K562 (cell line): ENCODE measurements at regions not wholly inside any gene's neighbourhood (a gene's known extent, or its start where the extent isn't known, plus 50 kb on each side); places are given as distances from the start of the nearest gene placed in this dataset.

Experiments used
- CEBPB ChIP-seq: fragments of 450-650 bp; IDR thresholded peaks from 2 replicates; pipeline ENCODE4 v1.6.1; 2016; ENCODE audit warnings: missing genetic modification characterization, missing compliant biosample characterization
- CREB1 ChIP-seq, 2 experiments: sonication (generic) in 1 of 2; formaldehyde crosslinking in 1 of 2; IDR thresholded peaks; 2 replicates each; pipeline versions ENCODE4 v1.6.1 to v1.8.0; 2012 to 2022; ENCODE audit warnings: inconsistent platforms in 1 of 2, mild to moderate bottlenecking in 1 of 2, missing genetic modification reagents in 1 of 2, moderate library complexity in 1 of 2
- HNRNPLL ChIP-seq: fragments of 200-400 bp; formaldehyde crosslinking; IDR thresholded peaks from 2 replicates; pipeline ENCODE4 v1.6.1; 2017; ENCODE audit warnings: low read length, low read depth, mild to moderate bottlenecking; ENCODE audit not compliant: poor library complexity, severe bottlenecking
- MAFG ChIP-seq: fragments of 450-650 bp; conservative IDR thresholded peaks from 2 replicates; pipeline ENCODE4 v1.6.1; 2016; ENCODE audit warnings: missing genetic modification characterization, missing compliant biosample characterization
- NFE2L1 ChIP-seq: fragments of 450-650 bp; IDR thresholded peaks from 2 replicates; pipeline ENCODE4 v1.6.1; 2016; ENCODE audit warnings: missing genetic modification characterization, low read depth, mild to moderate bottlenecking, missing compliant biosample characterization, moderate library complexity, borderline replicate concordance
- OTX1 ChIP-seq: fragments of 450-650 bp; formaldehyde crosslinking; IDR thresholded peaks from 2 replicates; pipeline ENCODE4 v1.4.0; 2022; ENCODE audit warnings: mild to moderate bottlenecking
- SIN3A ChIP-seq, 2 experiments: fragments of 150-350 bp in 1 of 2; IDR thresholded peaks; 2 replicates each; pipeline ENCODE4 v1.6.1; 2011 to 2016; ENCODE audit warnings: borderline replicate concordance in 2 of 2, low read depth in 2 of 2, low read length in 2 of 2, mild to moderate bottlenecking in 2 of 2, moderate library complexity in 2 of 2; ENCODE audit not compliant: control insufficient read depth in 1 of 2
- SRF ChIP-seq, 2 experiments: fragments of 250-450, 450-650 bp in 1 of 2; sonication (Bioruptor Pico) in 1 of 2; sonication (generic) in 1 of 2; formaldehyde crosslinking; IDR thresholded peaks; 2 replicates each; pipeline versions ENCODE4 v1.5.0 to v1.5.1; 2020 to 2022; ENCODE audit warnings: mild to moderate bottlenecking in 1 of 2, missing genetic modification reagents in 1 of 2
- ZEB2 ChIP-seq: fragments of 450-650 bp; IDR thresholded peaks from 2 replicates; pipeline ENCODE4 v1.6.1; 2016
- ZNF140 ChIP-seq: fragments of 250-450 bp; sonication (Bioruptor Pico); IDR thresholded peaks from 2 replicates; pipeline ENCODE4 v1.8.0; 2021; ENCODE audit warnings: moderate library complexity, mild to moderate bottlenecking, inconsistent platforms
- TF ChIP-seq, protein P1 (sequence below): sonication (generic); formaldehyde crosslinking; IDR thresholded peaks from 2 replicates; pipeline ENCODE4 v1.8.0; 2023; ENCODE audit warnings: mild to moderate bottlenecking, missing genetic modification reagents
- TF ChIP-seq, protein P2 (sequence below): fragments of 250-450 bp; sonication (Bioruptor Pico); IDR thresholded peaks from 2 replicates; pipeline ENCODE4 v1.8.0; 2022; ENCODE audit warnings: inconsistent platforms, mild to moderate bottlenecking, moderate library complexity, borderline replicate concordance
- TF ChIP-seq, protein P3 (sequence below), 3 experiments: IDR thresholded peaks in 2 of 3; conservative IDR thresholded peaks in 1 of 3; 2 replicates each; pipeline ENCODE4 v1.5.1; 2011 to 2012; ENCODE audit warnings: low read length in 3 of 3, mild to moderate bottlenecking in 3 of 3, control low read depth in 2 of 3, improper control_type of control experiment in 1 of 3, inconsistent platforms in 1 of 3, low read depth in 1 of 3, mixed read lengths in 1 of 3, moderate library complexity in 1 of 3; ENCODE audit not compliant: insufficient read depth in 2 of 3

DNA sequence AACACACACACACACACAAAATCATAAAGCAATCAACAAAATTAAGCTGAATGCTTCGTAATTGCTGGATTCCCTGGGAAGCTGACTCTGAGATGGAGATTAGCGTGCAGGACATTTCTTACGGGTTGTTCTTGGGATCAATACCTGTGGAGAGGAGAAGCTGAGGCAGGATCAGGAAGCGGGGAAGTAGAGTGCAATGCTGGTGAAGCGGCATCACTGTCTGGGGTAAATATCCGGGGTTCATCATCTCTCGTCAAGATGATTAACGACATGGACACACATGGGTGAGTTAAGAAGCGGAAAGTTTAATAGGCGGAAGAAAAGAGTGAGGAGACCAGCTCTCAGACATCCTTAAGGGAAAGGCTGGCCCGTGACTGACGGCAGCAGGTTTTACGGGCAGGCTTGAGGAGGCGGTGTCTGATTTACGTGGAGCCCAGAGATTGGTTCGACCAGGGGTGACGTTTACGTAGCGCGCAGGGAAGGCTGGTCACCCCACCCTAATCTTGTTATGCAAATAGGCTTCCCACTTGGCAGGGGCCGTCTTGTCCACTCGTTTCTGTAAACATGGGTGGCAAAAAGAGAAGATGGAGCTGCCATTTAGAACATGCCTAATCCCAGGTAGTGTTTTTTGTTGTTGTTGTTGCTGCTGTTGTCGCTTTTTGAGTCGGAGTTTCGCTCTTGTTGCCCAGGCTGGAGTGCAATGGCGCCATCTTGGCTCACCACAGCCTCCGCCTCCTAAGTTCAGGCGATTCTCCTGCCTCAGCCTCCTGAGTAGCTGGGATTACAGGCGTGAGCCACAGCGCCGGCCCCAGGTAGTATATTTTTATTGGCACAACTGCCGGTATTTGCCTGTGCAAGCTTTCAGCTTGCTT lies 135.6 kb upstream of the KCNJ15 start:
- TF ChIP-seq CREB1 (IDR thresholded peaks at IDR 0.05): peak; percentile 93
- peak; percentile 90 for TF ChIP-seq CREB1 (CRISPR knock-in tag; IDR thresholded peaks at IDR 0.05)
- no peak for TF ChIP-seq NFE2L1 (tag)
- TF ChIP-seq, protein P1, sequence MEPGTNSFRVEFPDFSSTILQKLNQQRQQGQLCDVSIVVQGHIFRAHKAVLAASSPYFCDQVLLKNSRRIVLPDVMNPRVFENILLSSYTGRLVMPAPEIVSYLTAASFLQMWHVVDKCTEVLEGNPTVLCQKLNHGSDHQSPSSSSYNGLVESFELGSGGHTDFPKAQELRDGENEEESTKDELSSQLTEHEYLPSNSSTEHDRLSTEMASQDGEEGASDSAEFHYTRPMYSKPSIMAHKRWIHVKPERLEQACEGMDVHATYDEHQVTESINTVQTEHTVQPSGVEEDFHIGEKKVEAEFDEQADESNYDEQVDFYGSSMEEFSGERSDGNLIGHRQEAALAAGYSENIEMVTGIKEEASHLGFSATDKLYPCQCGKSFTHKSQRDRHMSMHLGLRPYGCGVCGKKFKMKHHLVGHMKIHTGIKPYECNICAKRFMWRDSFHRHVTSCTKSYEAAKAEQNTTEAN (CRISPR knock-in tag): no peak
- peak; percentile 45 for TF ChIP-seq HNRNPLL
- no peak for TF ChIP-seq CEBPB (tag)
- peak; percentile 65 for TF ChIP-seq ZEB2
- TF ChIP-seq, protein P2, sequence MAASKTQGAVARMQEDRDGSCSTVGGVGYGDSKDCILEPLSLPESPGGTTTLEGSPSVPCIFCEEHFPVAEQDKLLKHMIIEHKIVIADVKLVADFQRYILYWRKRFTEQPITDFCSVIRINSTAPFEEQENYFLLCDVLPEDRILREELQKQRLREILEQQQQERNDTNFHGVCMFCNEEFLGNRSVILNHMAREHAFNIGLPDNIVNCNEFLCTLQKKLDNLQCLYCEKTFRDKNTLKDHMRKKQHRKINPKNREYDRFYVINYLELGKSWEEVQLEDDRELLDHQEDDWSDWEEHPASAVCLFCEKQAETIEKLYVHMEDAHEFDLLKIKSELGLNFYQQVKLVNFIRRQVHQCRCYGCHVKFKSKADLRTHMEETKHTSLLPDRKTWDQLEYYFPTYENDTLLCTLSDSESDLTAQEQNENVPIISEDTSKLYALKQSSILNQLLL (CRISPR knock-in tag): no peak
- no peak for TF ChIP-seq MAFG
- TF ChIP-seq SIN3A (IDR thresholded peaks at IDR 0.05; ENCODE audit: borderline replicate concordance in 2 of 2, control insufficient read depth in 1 of 2, low read depth in 2 of 2, low read length in 2 of 2): no peak; a peak in 1 of 4 replicates
- peak; percentile 78; the same call in 1 of the 2 replicates for TF ChIP-seq OTX1 (CRISPR knock-in tag)
- TF ChIP-seq, protein P3, sequence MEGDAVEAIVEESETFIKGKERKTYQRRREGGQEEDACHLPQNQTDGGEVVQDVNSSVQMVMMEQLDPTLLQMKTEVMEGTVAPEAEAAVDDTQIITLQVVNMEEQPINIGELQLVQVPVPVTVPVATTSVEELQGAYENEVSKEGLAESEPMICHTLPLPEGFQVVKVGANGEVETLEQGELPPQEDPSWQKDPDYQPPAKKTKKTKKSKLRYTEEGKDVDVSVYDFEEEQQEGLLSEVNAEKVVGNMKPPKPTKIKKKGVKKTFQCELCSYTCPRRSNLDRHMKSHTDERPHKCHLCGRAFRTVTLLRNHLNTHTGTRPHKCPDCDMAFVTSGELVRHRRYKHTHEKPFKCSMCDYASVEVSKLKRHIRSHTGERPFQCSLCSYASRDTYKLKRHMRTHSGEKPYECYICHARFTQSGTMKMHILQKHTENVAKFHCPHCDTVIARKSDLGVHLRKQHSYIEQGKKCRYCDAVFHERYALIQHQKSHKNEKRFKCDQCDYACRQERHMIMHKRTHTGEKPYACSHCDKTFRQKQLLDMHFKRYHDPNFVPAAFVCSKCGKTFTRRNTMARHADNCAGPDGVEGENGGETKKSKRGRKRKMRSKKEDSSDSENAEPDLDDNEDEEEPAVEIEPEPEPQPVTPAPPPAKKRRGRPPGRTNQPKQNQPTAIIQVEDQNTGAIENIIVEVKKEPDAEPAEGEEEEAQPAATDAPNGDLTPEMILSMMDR (IDR thresholded peaks at IDR 0.05 in 2 of 3, conservative IDR thresholded peaks at IDR 0.05 in 1 of 3; ENCODE audit: insufficient read depth in 2 of 3, low read depth in 1 of 3, low read length in 3 of 3): peak in 1 of 3 experiments; percentile 13; a peak in 1 of 6 replicates
- TF ChIP-seq SRF (CRISPR knock-in tag; IDR thresholded peaks at IDR 0.05): 0 out of 4 replicates have a peak, but pooled peaks of 1 of the 2 experiments have one; percentile 15
- TF ChIP-seq ZNF140 (CRISPR knock-in tag): no peak
